Activated CD4-positive, alpha-beta T cell treated with anti-CD3 and anti-CD28 coated beads for 36 hours (primary cell): ENCODE measurements at regions not wholly inside any gene's neighbourhood (a gene's known extent, or its start where the extent isn't known, plus 50 kb on each side); places are given as distances from the start of the nearest gene placed in this dataset.
"Not testable (repeated sequence)": the region's sequence is repeated elsewhere in the genome, so short reads cannot be mapped to it uniquely, and the experiment has no call there.

Experiments
- ATAC-seq: fragments of 200-7000 bp; cut with Tn5 transposase; one replicate; pipeline ENCODE4 v1.10.0; 2021; ENCODE audit warnings: mild to moderate bottlenecking, moderate library complexity
- CTCF ChIA-PET: fragments of 350-600 bp; sonication (Branson Sonifier 250); formaldehyde crosslinking; loops from one replicate; lab custom pipeline; 2021; ENCODE audit warnings: antibody characterized with exemption; lab: Charles Lee
- POLR2A ChIA-PET: fragments of 350-600 bp; sonication (Branson Sonifier 250); formaldehyde crosslinking; loops from one replicate; lab custom pipeline; 2021; ENCODE audit warnings: antibody characterized with exemption, inconsistent platforms; lab: Charles Lee
- DNase-seq: peaks from one replicate; pipeline ENCODE4 v3.0.0-alpha.2; 2020
- H3K27ac Mint-ChIP-seq: one replicate; pipeline ENCODE4 v1.8.0; 2021; ENCODE audit warnings: mixed read lengths
- H3K27me3 Mint-ChIP-seq: one replicate; pipeline ENCODE4 v1.8.0; 2021; ENCODE audit warnings: mixed read lengths
- H3K36me3 Mint-ChIP-seq: one replicate; pipeline ENCODE4 v1.8.0; 2021; ENCODE audit warnings: low read depth, mixed read lengths
- H3K4me1 Mint-ChIP-seq: one replicate; pipeline ENCODE4 v1.8.0; 2021; ENCODE audit warnings: mixed read lengths
- H3K4me3 Mint-ChIP-seq: one replicate; pipeline ENCODE4 v1.8.0; 2021; ENCODE audit warnings: mild to moderate bottlenecking, moderate library complexity, mixed read lengths
- H3K9me3 Mint-ChIP-seq: one replicate; pipeline ENCODE4 v1.8.0; 2021; ENCODE audit warnings: low read depth, mixed read lengths
- intact Hi-C, 2 experiments: fragments of 100-400 bp; cut with DNase I in 1 of 2; cut with micrococcal nuclease in 1 of 2; formaldehyde crosslinking; loops; one replicate each; pipeline versions ENCODE4 v1.14.2 to v1.15.1; 2022 to 2024; cut with DNase I, micrococcal nuclease

DNA sequence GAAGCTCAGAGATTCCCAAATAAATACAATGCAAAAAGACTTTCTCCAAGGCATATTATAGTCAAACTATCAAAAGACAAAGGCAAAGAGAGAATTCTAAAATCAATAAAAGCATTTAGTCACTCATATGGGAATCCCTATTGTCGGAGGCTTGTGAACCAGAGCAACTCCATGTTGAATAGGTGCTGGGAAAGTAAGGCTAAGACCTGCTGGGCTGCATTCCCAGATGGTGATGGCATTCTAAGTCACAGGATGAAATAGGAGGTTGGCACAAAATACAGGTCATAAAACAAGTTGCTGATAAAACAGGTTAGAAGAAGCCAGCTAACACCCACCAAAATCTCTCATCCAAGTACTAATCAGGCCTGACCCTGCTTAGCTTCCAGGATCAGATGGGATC lies 84.5 kb downstream of the JRKL start:
- intact Hi-C loops, result no loop called here
- H3K4me3 Mint-ChIP-seq, result no peak overlapping the region
- H3K4me1 Mint-ChIP-seq, result peaks cover 2% of the 10 kb centered on the region
- ChIA-PET CTCF (interaction anchor here (2.1 kb wide), 1 partner anchor 10 kb away, joined by 8 read pairs; no protein-coding TSS in a partner anchor), POLR2A (no interaction called here)
- no peaks in the 10 kb centered on the region for H3K36me3 Mint-ChIP-seq
- no peak overlapping the region for H3K27ac Mint-ChIP-seq
- H3K9me3 Mint-ChIP-seq, result peaks cover 11% of the 10 kb centered on the region
- H3K27me3 Mint-ChIP-seq, result peaks cover 6% of the 10 kb centered on the region
- no peak for DNase-seq
- no peak for ATAC-seq

- no peak for ATAC-seq
- no peaks in the 10 kb centered on the region for H3K4me1 Mint-ChIP-seq
- no peak overlapping the region for H3K27ac Mint-ChIP-seq
- ChIA-PET POLR2A (no interaction called here), CTCF (interaction anchor here (2.8 kb wide), 1 partner anchor 18 kb away, joined by 17 read pairs; no protein-coding TSS in a partner anchor)
- DNase-seq, result no peak
- H3K36me3 Mint-ChIP-seq, result no peaks in the 10 kb centered on the region
- no peak overlapping the region for H3K4me3 Mint-ChIP-seq
- intact Hi-C loops, result no loop called here
- peaks cover 8% of the 10 kb centered on the region for H3K27me3 Mint-ChIP-seq
- H3K9me3 Mint-ChIP-seq, result peaks cover 1% of the 10 kb centered on the region
Measured at GRCh38 chr11:96481204-96481603, 91.4 kb downstream of the JRKL start.

DNA sequence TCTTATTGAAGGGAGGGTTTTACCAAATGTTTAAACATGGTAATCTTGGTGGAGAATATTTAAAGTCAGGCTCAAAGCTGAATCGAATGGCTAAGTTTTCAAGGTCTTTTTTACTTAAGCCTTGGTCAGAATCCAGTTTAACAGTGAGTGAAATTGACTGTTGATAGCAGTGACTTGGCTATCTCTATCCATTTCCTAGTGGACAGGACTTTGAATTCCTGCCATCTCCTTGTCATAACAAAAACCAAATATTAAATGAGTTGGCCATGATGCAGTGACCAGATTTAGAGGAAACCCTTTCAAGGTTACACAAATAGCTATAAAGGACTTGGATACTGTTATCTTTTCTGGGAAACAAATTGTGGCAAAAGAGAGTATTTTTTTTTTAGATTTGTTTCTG lies 92.0 kb downstream of the JRKL start:
- H3K9me3 Mint-ChIP-seq, result peaks cover 1% of the 10 kb centered on the region
- no peaks in the 10 kb centered on the region for H3K36me3 Mint-ChIP-seq
- no peak for ATAC-seq
- peaks cover 10% of the 10 kb centered on the region for H3K27me3 Mint-ChIP-seq
- no peak overlapping the region for H3K4me3 Mint-ChIP-seq
- DNase-seq, result no peak
- ChIA-PET POLR2A (interaction anchor here (0.6 kb wide), 1 partner anchor 17 kb away, joined by 3 read pairs; no protein-coding TSS in a partner anchor), CTCF (interaction anchor here (2.8 kb wide), 1 partner anchor 18 kb away, joined by 17 read pairs; no protein-coding TSS in a partner anchor)
- H3K27ac Mint-ChIP-seq, result no peak overlapping the region
- intact Hi-C loops, result no loop called here
- H3K4me1 Mint-ChIP-seq, result no peaks in the 10 kb centered on the region

- CTCF ChIA-PET, result interaction anchor here (2.8 kb wide), 1 partner anchor 19 kb away, joined by 17 read pairs; no protein-coding TSS in a partner anchor
- DNase-seq, result no peak
- H3K27me3 Mint-ChIP-seq, result peaks cover 10% of the 10 kb centered on the region
- H3K27ac Mint-ChIP-seq, result no peak overlapping the region
- H3K36me3 Mint-ChIP-seq, result no peaks in the 10 kb centered on the region
- ATAC-seq, result no peak
- no peak overlapping the region for H3K4me3 Mint-ChIP-seq
- no peaks in the 10 kb centered on the region for H3K4me1 Mint-ChIP-seq
- intact Hi-C loops, result no loop called here
- POLR2A ChIA-PET, result interaction anchor here (0.6 kb wide), 1 partner anchor 17 kb away, joined by 3 read pairs; no protein-coding TSS in a partner anchor
- H3K9me3 Mint-ChIP-seq, result peaks cover 1% of the 10 kb centered on the region
Measured at GRCh38 chr11:96482193-96482592, 92.4 kb downstream of the JRKL start.

DNA sequence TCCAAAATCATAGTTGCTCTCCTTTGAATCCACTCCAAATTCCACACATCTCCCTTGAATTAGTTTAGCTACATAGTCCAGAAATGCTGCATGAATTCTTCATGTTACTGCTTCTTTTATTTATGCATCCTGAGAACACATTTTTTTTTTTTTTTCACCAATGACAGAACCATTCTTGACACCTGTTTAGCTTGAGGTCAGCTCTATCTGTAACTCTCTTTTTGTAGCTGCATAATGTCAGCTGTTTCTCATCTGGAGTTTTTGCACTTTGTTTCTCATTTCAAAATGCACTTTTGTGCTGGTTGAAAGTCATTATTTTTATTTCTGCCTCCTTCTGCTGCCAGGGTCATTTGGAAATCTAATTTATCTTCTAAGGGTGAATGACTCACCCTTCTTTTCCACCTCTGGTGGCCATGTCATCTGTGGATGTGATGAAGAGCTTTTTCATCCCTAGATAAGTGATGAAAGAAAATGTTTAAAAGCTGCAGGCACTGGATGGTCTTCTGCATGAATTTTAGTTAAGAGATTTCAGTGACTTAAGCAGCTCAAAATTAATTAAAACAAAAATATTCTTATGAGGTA lies 93.7 kb downstream of the JRKL start:
- Mint-ChIP-seq H3K36me3 (no peaks in the 10 kb centered on the region), H3K27me3 (peaks cover 17% of the 10 kb centered on the region), H3K4me1 (no peaks in the 10 kb centered on the region), H3K4me3 (no peak overlapping the region), H3K9me3 (no peaks in the 10 kb centered on the region), H3K27ac (no peak overlapping the region)
- ChIA-PET CTCF (interaction anchor here (2.6 kb wide), 1 partner anchor 19 kb away, joined by 18 read pairs; no protein-coding TSS in a partner anchor), POLR2A (interaction anchor here (0.6 kb wide), 1 partner anchor 428 kb away, joined by 3 read pairs; no protein-coding TSS in a partner anchor)
- intact Hi-C loops, result no loop called here
- no peak for DNase-seq
- ATAC-seq, result no peak

DNA sequence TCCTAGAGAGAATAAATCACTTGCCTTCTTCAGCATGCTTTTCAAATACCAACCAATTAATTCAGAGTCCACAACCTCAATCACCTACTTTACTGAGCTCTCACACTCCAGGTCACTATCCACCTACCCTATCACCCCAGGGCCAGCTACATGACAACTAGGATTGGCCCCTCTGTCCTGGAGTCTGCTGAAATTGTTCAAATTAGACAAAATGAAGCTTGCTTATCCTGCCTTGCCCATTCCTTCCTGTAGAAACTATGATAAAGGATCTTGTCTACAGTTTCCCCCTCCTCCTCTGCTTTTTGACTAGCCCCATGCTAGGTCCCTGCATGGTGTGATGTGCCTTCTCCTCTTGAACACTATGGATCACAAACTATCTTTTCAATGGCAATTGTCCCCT lies 94.5 kb downstream of the JRKL start:
- H3K4me1 Mint-ChIP-seq, result no peaks in the 10 kb centered on the region
- CTCF ChIA-PET, result interaction anchor here (0.6 to 2.6 kb wide), 3 partner anchors 9 to 20 kb away, joined by 3 to 18 read pairs (median 4); no protein-coding TSS in a partner anchor

DNA sequence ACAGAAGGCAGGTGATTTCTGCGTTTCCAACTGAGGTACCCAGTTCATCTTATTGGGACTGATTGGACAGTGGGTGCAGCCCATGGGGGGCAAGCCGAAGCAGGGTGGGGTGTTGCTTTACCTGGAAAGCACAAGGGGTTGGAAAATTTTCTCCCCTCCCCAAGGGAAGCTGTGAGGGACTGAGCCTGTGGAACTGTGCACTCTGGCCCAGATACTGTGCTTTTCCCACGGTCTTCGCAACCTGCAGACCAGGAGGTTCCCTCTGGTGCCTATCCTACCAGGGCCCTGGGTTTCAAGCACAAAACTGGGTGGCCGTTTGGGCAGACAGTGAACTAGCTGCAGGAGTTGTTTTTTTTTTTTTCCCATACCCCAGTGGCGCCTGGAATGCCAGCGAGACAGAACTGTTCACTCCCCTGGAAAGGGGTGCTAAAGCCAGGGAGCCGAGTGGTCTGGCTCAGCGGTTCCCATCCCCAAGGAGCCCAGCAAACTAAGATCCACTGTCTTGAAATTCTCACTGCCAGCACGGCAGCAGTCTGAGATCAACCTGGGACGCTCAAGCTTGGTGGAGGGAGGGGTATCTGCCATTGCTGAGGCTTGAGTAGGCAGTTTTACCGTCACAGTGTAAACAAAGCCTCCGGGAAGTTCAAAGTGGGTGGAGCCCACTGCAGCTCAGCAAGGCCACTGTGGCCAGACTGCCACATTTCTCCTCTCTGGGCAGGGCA lies 97.2 kb downstream of the JRKL start:
- H3K9me3 Mint-ChIP-seq, result no peaks in the 10 kb centered on the region
- POLR2A ChIA-PET, result no interaction called here
- H3K4me3 Mint-ChIP-seq, result no peak overlapping the region
- H3K36me3 Mint-ChIP-seq, result no peaks in the 10 kb centered on the region
- CTCF ChIA-PET, result no interaction called here
- intact Hi-C loops, result no loop called here
- H3K27me3 Mint-ChIP-seq, result peaks cover 31% of the 10 kb centered on the region
- DNase-seq (no peak), ATAC-seq (no peak)
- no peaks in the 10 kb centered on the region for H3K4me1 Mint-ChIP-seq
- no peak overlapping the region for H3K27ac Mint-ChIP-seq

More for the DNA sequence above, 94.5 kb downstream of the JRKL start:
- Mint-ChIP-seq H3K4me3 (no peak overlapping the region), H3K27me3 (peaks cover 22% of the 10 kb centered on the region), H3K36me3 (no peaks in the 10 kb centered on the region), H3K27ac (no peak overlapping the region), H3K9me3 (no peaks in the 10 kb centered on the region)
- intact Hi-C loops, result no loop called here
- no peak for DNase-seq
- ATAC-seq, result no peak
- POLR2A ChIA-PET, result no interaction called here

- H3K4me3 Mint-ChIP-seq, DNase-seq, CTCF ChIA-PET, H3K9me3 Mint-ChIP-seq, ATAC-seq, H3K27ac Mint-ChIP-seq, H3K4me1 Mint-ChIP-seq, intact Hi-C loops, POLR2A ChIA-PET, H3K36me3 Mint-ChIP-seq: not testable (repeated sequence)
- H3K27me3 Mint-ChIP-seq, result peaks cover 27% of the 10 kb centered on the region
Measured at GRCh38 chr11:96488911-96489310, 99.1 kb downstream of the JRKL start.

DNA sequence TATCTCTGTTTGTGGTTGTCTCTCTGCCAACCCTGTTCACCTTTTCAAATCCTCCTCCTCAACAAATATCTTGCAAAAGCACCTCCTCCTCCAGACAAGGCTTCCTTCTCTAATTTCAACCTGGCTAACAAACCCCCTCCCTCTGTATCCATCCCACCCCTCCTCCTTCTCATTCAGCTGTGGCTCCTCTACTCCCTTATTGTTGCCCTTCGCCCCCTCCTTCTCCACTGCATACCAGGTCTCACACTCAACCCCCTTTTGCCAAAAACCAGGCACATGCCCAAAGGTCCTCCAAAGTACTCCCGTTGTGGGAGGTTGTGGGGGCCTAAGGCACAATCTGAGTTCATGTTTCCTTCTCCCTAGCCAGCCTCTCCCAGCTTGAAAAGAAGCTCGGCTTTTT lies 110.6 kb downstream of the JRKL start:
- Mint-ChIP-seq H3K27ac (no peak overlapping the region), H3K4me1 (no peaks in the 10 kb centered on the region), H3K36me3 (no peaks in the 10 kb centered on the region), H3K27me3 (peaks cover 4% of the 10 kb centered on the region), H3K4me3 (no peak overlapping the region), H3K9me3 (no peaks in the 10 kb centered on the region)
- CTCF ChIA-PET, result interaction anchor here (0.5 kb wide), 1 partner anchor 185 kb away, joined by 3 read pairs; no protein-coding TSS in a partner anchor
- intact Hi-C loops, result no loop called here
- POLR2A ChIA-PET, result no interaction called here
- ATAC-seq, result no peak
- DNase-seq, result no peak

DNA sequence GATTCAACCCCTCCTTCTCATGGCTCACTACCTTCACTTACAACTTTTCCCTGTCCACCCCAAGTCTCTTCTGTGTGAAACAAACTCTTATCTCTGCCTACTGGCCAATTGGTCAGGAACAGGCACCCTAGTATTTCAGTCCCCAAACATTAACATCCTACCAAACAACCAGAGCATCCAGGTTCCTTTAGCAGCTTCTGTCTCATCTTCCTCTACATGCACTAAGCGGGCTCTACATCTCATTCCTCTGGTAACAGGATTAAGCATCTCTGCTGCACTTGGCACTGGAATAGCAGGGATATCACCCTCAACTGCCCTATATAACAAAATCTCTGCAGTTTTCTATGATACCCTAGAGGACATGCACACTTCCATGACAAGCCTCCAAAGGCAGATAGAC lies 116.2 kb downstream of the JRKL start:
- ChIA-PET CTCF (no interaction called here), POLR2A (no interaction called here)
- H3K27ac Mint-ChIP-seq, result no peak overlapping the region
- no peak overlapping the region for H3K4me3 Mint-ChIP-seq
- H3K4me1 Mint-ChIP-seq, result no peaks in the 10 kb centered on the region
- H3K27me3 Mint-ChIP-seq, result no peaks in the 10 kb centered on the region
- intact Hi-C loops, result no loop called here
- DNase-seq (no peak), ATAC-seq (no peak)
- no peaks in the 10 kb centered on the region for H3K9me3 Mint-ChIP-seq
- H3K36me3 Mint-ChIP-seq, result no peaks in the 10 kb centered on the region

GRCh38 chr11:96506953-96507354 lies 117.1 kb downstream of the JRKL start:
- CTCF ChIA-PET, result no interaction called here
- ATAC-seq, result no peak
- Mint-ChIP-seq H3K9me3 (no peaks in the 10 kb centered on the region), H3K4me3 (no peak overlapping the region), H3K4me1 (no peaks in the 10 kb centered on the region), H3K36me3 (no peaks in the 10 kb centered on the region), H3K27ac (no peak overlapping the region), H3K27me3 (no peaks in the 10 kb centered on the region)
- intact Hi-C loops, result no loop called here
- DNase-seq, result no peak
- POLR2A ChIA-PET, result no interaction called here

GRCh38 chr11:96508861-96509260 lies 119.0 kb downstream of the JRKL start:
- ChIA-PET POLR2A (no interaction called here), CTCF (no interaction called here)
- no peak overlapping the region for H3K4me3 Mint-ChIP-seq
- H3K9me3 Mint-ChIP-seq, result no peaks in the 10 kb centered on the region
- H3K27ac Mint-ChIP-seq, result no peak overlapping the region
- peaks cover 5% of the 10 kb centered on the region for H3K27me3 Mint-ChIP-seq
- DNase-seq (no peak), ATAC-seq (no peak)
- intact Hi-C loops, result no loop called here
- H3K36me3 Mint-ChIP-seq, result no peaks in the 10 kb centered on the region
- H3K4me1 Mint-ChIP-seq, result no peaks in the 10 kb centered on the region
